ENCODE measurements at regions not wholly inside any gene's neighbourhood (a gene's known extent, or its start where the extent isn't known, plus 50 kb on each side); places are given as distances from the start of the nearest gene placed in this dataset.

DNA sequence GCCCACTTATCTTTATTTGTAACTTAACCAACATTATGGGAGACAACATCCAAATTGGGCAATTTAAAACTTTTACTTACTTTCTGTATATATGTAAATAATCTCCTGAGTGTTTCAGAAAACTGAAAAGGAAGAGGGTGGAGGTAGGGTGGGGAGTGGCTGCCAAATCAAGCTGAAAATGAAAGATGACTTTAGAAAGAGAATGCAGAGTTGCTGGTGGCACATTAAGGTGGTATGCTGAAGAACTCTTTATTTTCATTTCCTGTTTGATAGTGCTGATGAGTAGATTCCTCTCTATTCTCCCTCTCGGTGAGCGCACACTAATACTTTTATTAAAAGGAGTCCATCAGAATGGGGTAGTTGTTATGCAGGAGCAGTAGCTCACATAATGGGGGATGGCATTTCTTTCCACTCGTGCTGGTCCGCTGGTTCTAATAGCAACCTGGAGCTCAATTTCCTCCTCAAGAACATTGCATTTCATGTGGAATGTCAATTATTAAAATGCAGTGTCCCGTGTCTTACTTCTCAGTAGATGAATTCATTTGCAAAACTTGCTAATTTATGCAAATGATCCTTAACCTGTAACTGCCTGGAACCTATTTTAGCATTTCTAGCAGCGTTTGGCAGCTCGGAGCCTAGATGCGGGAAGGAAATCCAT lies 466.9 kb upstream of the HNRNPA3 start:
- no peak for DNase-seq

DNA sequence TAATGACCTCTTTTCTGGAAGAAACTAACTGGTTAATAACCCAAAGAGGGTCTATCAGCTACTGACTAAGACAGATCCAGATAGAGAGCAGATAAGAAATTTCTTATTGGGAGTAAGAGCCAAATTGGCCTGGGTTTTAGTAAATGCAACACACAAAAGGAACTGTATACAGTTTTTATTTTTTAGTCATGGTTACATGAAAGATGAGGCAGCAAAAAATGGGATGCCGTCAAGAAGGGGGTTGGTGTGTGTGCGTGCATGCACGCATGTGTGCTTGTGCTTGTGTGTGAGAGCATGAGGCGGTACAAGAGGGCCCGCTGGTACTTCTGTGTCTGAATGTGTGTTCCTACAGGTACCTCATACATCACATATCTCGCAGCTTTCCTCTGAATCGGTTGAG lies 466.2 kb upstream of the HNRNPA3 start:
- DNase-seq, result no peak

DNA sequence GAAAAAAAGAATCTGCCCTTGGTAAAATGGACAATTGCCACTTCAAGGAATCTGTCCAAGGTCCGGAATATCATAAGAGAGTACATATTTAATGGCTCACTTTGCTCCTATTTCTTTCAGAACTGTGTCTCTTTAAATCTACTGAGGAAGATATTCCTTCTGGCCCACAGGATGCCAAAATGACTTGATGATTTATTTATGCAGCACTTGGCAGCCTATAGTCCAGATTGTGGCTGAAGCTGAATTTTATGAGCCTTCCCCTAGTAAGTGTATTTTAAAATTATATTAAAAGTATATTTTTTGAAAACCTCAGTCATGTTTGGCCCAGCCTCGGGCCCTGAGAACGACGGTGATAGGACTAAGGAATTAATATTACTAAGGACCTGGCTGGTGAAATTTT lies 465.1 kb upstream of the HNRNPA3 start:
- no peak for DNase-seq

- DNase-seq, result no peak
Measured at GRCh38 chr2:176747928-176748327, 464.7 kb upstream of the HNRNPA3 start.

- no peak for DNase-seq
Measured at GRCh38 chr2:176748662-176749061, 463.9 kb upstream of the HNRNPA3 start.

- DNase-seq, result no peak
Measured at GRCh38 chr2:176751314-176752227, 461.0 kb upstream of the HNRNPA3 start.

- DNase-seq, result no peak
Measured at GRCh38 chr2:176752295-176752694, 460.3 kb upstream of the HNRNPA3 start.

DNA sequence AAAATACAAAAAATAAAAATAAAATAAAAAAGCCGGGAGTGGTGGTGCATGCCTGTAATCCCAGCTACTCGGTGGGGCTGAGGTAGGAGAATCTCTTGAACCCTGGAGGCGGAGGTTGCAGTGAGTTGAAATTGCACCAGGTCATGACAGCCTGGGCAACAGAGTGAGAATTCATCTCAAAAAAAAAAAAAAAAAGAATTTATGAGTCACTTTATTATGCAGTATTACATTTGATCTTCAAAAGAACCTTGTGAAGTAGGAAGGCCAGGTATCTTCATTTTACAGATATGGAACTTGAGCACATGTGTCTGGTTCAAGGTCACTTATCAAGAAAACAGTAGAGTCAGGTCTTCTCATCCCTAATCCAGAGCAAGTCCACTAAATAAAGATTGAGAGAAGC lies 459.4 kb upstream of the HNRNPA3 start:
- no peak for DNase-seq

- peak; percentile 22 to 45 (median 44) for DNase-seq
Measured at GRCh38 chr2:176753752-176754474, 458.7 kb upstream of the HNRNPA3 start.

- no peak for DNase-seq
Measured at GRCh38 chr2:176755537-176756135, 457.0 kb upstream of the HNRNPA3 start.

DNA sequence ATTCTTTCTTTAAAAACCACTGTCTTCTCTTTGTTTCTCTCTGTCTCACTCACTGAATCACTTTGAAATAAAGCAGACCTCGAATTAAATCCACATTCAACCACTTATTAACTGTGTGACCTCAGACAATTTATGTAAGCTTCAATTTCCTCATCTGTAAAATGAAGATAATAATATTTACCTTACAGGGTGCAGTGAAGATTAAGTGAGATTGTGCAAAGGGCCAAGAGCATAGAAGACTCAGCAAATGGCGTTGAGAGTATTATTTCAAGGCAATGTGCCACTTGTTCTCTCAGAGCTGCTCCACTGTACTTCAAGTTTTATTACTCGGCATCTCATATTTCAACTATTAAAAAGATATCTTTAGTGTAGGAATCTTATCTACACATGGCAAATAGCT lies 454.2 kb upstream of the HNRNPA3 start:
- DNase-seq, result no peak

DNA sequence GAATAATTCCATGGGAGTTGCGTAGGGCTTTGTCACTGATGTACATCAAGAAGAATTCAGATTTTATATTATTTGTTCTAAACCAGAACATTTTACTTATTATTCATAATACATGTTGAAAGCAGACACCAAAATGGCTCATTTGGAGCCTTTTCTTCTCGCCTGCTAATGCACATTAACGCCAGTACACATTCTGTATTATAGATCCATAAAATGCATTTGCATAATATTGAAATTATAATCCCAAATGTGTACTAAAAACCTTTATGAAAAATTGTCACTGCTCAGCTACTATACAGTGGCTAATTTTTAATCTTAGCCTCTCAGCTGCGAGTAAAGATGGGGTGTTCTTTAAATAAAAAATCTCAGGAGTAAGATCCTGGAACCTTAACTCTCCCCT lies 452.2 kb upstream of the HNRNPA3 start:
- no peak for DNase-seq

DNA sequence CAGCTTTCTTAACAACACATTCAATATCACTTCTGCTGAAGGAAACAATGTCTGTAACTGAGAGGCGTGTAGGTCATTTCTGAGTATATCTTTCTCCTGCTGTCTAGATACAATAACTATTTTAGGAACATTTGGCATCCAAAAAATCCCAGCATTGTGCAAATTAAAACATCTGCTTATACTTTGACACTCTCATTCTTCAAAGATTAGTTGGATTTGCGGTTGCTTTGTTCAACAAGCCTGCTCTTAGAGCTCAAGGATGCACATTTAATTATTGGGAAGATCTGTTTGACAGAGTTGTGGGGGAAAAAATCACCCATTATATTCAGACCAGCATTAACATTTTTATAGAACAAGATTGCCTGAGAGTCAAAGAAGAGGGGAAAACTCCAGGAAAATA lies 449.5 kb upstream of the HNRNPA3 start:
- DNase-seq, result no peak

GRCh38 chr2:176763851-176764404 lies 448.7 kb upstream of the HNRNPA3 start:
- no peak for DNase-seq

GRCh38 chr2:176764921-176765320 lies 447.7 kb upstream of the HNRNPA3 start:
- DNase-seq, result no peak

GRCh38 chr2:176766005-176766404 lies 446.6 kb upstream of the HNRNPA3 start:
- no peak for DNase-seq

DNA sequence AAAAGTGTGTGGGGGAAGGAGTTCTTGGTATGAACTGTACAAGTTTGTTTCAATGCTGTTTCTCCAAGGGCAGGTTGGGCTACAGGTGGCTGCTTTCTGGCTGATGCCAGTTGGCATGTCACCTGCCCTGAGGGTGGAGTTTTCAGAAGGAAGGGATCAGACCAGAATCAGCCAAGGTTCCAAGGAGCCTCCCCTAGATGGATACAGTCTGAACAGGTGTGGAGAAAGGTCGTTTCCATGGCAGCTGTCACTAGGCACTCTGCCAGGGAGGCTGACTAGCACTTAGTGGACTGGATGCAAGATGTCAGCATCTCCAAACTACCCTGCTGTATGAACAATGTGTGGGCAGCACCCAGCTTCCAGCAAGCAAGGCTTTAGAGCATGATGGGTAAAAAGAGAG lies 444.4 kb upstream of the HNRNPA3 start:
- no peak for DNase-seq

DNA sequence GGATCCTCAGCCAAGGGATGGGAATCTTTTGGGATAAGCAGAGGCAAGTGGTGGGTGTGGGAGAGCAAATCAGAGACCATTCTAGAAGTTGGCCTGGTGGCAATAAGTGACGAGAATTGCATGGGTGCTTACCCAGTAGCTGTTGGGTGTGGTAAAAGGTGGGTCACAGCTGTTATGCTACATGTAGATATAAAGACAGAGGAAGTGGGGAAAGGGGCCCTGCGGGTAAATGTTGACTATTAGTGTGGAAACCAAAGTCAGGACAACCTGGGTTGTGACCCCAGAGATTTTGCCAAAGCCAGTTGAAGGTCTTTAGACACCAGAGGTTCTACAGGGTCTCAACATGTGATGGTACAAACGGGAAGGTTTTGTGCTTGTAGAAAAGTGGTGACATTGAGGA lies 443.6 kb upstream of the HNRNPA3 start:
- DNase-seq, result no peak

DNA sequence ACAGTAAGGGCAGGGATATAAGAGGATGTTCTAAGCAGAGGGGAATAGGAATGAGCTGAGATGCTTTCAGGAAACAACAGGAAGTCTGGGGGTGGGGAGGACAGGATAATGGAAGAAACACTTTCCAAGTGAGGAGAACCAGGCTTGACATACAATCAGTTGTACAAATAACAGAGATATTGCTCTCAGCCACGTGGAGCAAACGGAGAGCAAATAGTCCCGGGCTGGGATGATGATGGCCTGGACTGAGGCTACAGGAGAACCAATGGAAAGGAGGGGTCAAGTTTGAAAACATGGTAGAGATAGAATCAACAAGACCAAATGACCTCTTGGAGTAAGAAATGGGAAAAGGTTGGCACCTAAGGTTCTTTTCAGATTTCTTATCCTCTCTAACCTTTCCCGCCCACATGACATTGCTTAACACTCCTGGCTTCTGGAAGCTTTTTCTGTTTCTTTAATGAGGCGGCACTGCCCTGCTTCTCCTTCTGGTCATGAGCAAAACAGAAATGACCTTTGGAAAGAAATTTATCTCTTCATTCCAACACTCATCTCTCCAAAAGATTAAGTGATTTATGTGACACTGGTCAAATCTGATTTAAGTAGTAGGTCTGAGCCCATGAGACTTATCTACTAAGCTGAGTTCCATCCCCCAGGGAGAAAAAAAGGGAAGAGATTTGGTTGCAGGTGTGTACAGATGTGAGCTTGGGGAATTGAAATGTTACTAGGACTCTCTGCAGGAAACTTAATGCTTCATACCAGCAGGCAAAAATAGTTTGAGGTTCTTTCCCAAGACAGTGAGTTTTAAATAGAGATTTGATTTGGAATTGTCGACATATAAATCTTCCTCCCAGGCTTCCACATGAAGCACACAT lies 442.9 kb upstream of the HNRNPA3 start:
- no peak for DNase-seq

- no peak for DNase-seq
Measured at GRCh38 chr2:176772816-176773215, 439.8 kb upstream of the HNRNPA3 start.

GRCh38 chr2:176774766-176775451 lies 437.7 kb upstream of the HNRNPA3 start:
- DNase-seq, result no peak

All from suppressor macrophage treated with lipopolysaccharide for 1 hour (primary cell).